CD4-positive, alpha-beta T cell (primary cell): ENCODE measurements at regions not wholly inside any gene's neighbourhood (a gene's known extent, or its start where the extent isn't known, plus 50 kb on each side); places are given as distances from the start of the nearest gene placed in this dataset.

Source experiments
- ATAC-seq: fragments of 200-7000 bp; cut with Tn5 transposase; one replicate; pipeline ENCODE4 v1.10.0; 2022; ENCODE audit warnings: mild to moderate bottlenecking; ENCODE audit not compliant: poor library complexity
- CTCF ChIA-PET: fragments of 350-600 bp; sonication (Branson Sonifier 250); formaldehyde crosslinking; loops from one replicate; lab custom pipeline; 2021; ENCODE audit warnings: antibody characterized with exemption, inconsistent platforms; lab: Charles Lee
- POLR2A ChIA-PET: fragments of 350-600 bp; sonication (Branson Sonifier 250); formaldehyde crosslinking; loops from one replicate; lab custom pipeline; 2021; ENCODE audit warnings: antibody characterized with exemption, inconsistent platforms; lab: Charles Lee
- DNase-seq, 14 experiments: peaks; one replicate each; pipeline ENCODE4 v3.0.0-alpha.2; 2013 to 2020; ENCODE audit warnings: mixed read lengths in 2 of 14
- H3K27ac ChIP-seq, 2 donors: one replicate each; pipeline versions ENCODE4 v1.5.1 to v1.7.0; 2013; ENCODE audit warnings: low read length in 2 of 2, low read depth in 1 of 2, mild to moderate bottlenecking in 1 of 2
- H3K27me3 ChIP-seq, 2 experiments: 1 replicate in 1 of 2; 2 replicates in 1 of 2; pipeline versions ENCODE4 v1.6.1 to v1.7.0; 2013; ENCODE audit warnings: low read length in 2 of 2, control low read depth in 1 of 2, mild to moderate bottlenecking in 1 of 2, moderate library complexity in 1 of 2; ENCODE audit not compliant: insufficient read depth in 2 of 2, control insufficient read depth in 1 of 2
- H3K36me3 ChIP-seq: one replicate; pipeline ENCODE4 v1.6.1; 2013; ENCODE audit warnings: low read length, control low read depth; ENCODE audit not compliant: insufficient read depth
- H3K4me1 ChIP-seq: one replicate; pipeline ENCODE4 v1.6.1; 2013; ENCODE audit warnings: low read length, control low read depth; ENCODE audit not compliant: insufficient read depth
- H3K4me3 ChIP-seq: one replicate; pipeline ENCODE4 v1.5.1; 2013; ENCODE audit warnings: mild to moderate bottlenecking, low read length, moderate library complexity
- H3K9me3 ChIP-seq, 2 experiments: 1 replicate in 1 of 2; 2 replicates in 1 of 2; pipeline versions ENCODE4 v1.6.1 to v1.7.0; 2013; ENCODE audit warnings: low read length in 2 of 2, mild to moderate bottlenecking in 2 of 2, control low read depth in 1 of 2, moderate library complexity in 1 of 2; ENCODE audit not compliant: control insufficient read depth in 1 of 2, insufficient read depth in 1 of 2
- H3K27ac Mint-ChIP-seq: one replicate; pipeline ENCODE4 v1.8.0; 2020; ENCODE audit warnings: mixed read lengths
- H3K27me3 Mint-ChIP-seq: one replicate; pipeline ENCODE4 v1.8.0; 2021; ENCODE audit warnings: mixed read lengths
- H3K36me3 Mint-ChIP-seq: one replicate; pipeline ENCODE4 v1.8.0; 2021; ENCODE audit warnings: low read depth, mixed read lengths
- H3K4me1 Mint-ChIP-seq: one replicate; pipeline ENCODE4 v1.8.0; 2021; ENCODE audit warnings: low read depth, mixed read lengths
- H3K4me3 Mint-ChIP-seq: one replicate; pipeline ENCODE4 v1.8.0; 2020; ENCODE audit warnings: mild to moderate bottlenecking, mixed read lengths
- H3K9me3 Mint-ChIP-seq: one replicate; pipeline ENCODE4 v1.8.0; 2020; ENCODE audit warnings: mixed read lengths
- CTCF ChIP-seq: fragments of 200-600 bp; IDR thresholded peaks from one replicate; pipeline ENCODE4 v1.8.0; 2022; ENCODE audit warnings: antibody characterized with exemption, mild to moderate bottlenecking
- intact Hi-C, 2 experiments: fragments of 100-400 bp; cut with DNase I in 1 of 2; cut with micrococcal nuclease in 1 of 2; formaldehyde crosslinking; loops; one replicate each; pipeline versions ENCODE4 v1.15.1 to v1.9.0; 2023 to 2025; cut with DNase I, micrococcal nuclease

DNA sequence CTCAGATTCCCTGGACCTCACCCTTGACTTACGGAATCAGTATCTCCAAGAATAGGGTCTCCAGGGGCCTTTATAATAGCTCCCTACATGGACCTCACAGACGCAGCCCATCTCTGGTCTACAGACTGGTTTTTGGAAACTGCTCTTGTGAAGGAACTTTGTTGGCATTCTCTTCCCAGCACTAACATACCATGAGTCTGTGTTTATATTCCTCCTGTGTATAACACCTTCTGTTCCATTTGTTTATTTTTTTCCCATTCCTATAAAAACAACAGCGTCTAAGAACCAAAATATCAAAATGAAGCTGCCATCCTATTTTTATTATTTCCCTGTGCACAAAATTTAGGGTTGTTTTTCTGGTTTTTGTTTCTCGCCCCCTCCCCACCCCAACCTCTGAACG, 131.1 kb downstream of the NEDD1 start:
- Mint-ChIP-seq H3K27me3 (peaks cover 16% of the 10 kb centered on the region), H3K9me3 (no peaks in the 10 kb centered on the region), H3K4me1 (no peaks in the 10 kb centered on the region), H3K4me3 (no peak overlapping the region), H3K36me3 (no peaks in the 10 kb centered on the region), H3K27ac (no peak overlapping the region)
- no peak for ATAC-seq
- DNase-seq, result no peak
- ChIA-PET CTCF (no interaction called here), POLR2A (no interaction called here)
- intact Hi-C loops, result no loop called here
- Histone ChIP-seq H3K27me3 (peaks cover 0 to 6% of the 10 kb centered on the region in 2 experiments), H3K27ac (no peak overlapping the region), H3K36me3 (no peaks in the 10 kb centered on the region), H3K4me3 (no peak overlapping the region), H3K4me1 (no peaks in the 10 kb centered on the region), H3K9me3 (peaks cover 0 to 3% of the 10 kb centered on the region in 2 experiments)
- no peak for TF ChIP-seq CTCF

DNA sequence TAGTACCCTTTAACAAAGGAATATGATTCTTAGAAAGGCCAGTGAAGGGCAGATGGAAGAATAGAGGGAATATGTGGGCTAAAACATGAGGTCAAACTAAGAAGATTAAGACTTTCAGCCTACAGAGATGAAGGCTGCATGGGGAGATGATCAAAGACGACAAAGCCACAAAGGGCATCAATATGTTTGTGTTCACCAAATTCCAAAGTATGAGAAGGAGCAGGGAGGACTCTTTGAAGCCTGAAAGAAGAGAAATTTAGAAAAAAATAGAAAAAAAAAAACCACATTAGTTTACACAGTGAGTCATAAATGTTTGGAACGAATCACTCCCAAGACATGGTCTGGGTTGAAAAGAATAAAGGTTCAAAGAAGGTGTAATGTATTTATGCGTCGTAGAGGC, 131.8 kb downstream of the NEDD1 start:
- Mint-ChIP-seq H3K27me3 (peaks cover 16% of the 10 kb centered on the region), H3K27ac (no peak overlapping the region), H3K4me3 (no peak overlapping the region), H3K36me3 (no peaks in the 10 kb centered on the region), H3K4me1 (no peaks in the 10 kb centered on the region), H3K9me3 (no peaks in the 10 kb centered on the region)
- no peak overlapping the region for H3K27ac ChIP-seq
- ChIA-PET CTCF (no interaction called here), POLR2A (no interaction called here)
- no peak for DNase-seq
- no peak for TF ChIP-seq CTCF
- H3K36me3 ChIP-seq, result no peaks in the 10 kb centered on the region
- ATAC-seq, result no peak
- intact Hi-C loops, result no loop called here
- peaks cover 0 to 3% of the 10 kb centered on the region in 2 experiments for H3K9me3 ChIP-seq
- H3K4me3 ChIP-seq, result no peak overlapping the region
- peaks cover 0 to 6% of the 10 kb centered on the region in 2 experiments for H3K27me3 ChIP-seq
- no peaks in the 10 kb centered on the region for H3K4me1 ChIP-seq

DNA sequence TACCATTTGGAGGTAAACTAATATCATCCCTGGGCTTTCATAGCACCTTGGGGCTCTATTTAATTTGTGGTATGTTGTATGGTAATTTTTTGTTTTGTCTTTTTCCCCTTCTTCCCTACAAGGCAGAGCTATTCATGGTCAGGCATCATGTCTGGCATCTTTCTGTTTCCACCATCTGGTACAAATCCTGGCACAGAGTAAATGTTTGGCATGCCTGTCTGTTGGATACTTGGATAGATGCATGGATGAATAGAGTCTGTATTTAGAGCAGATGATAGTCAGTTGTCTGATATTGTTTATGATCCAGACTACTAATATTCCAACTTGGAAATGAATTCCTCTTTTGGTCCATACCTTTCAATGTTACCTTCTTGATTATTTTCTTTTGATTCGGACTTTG, 139.8 kb downstream of the NEDD1 start:
- Histone ChIP-seq H3K27ac (no peak overlapping the region), H3K9me3 (no peaks in the 10 kb centered on the region), H3K36me3 (no peaks in the 10 kb centered on the region), H3K4me3 (no peak overlapping the region), H3K27me3 (no peaks in the 10 kb centered on the region), H3K4me1 (no peaks in the 10 kb centered on the region)
- Mint-ChIP-seq H3K9me3 (no peaks in the 10 kb centered on the region), H3K4me3 (no peak overlapping the region), H3K27me3 (peaks cover 6% of the 10 kb centered on the region), H3K36me3 (no peaks in the 10 kb centered on the region), H3K4me1 (no peaks in the 10 kb centered on the region), H3K27ac (no peak overlapping the region)
- TF ChIP-seq CTCF, result no peak
- ATAC-seq (no peak), DNase-seq (no peak)
- ChIA-PET CTCF (no interaction called here), POLR2A (no interaction called here)
- intact Hi-C loops, result no loop called here
